ENCODE measurements at regions not wholly inside any gene's neighbourhood (a gene's known extent, or its start where the extent isn't known, plus 50 kb on each side); places are given as distances from the start of the nearest gene placed in this dataset.

GRCh38 chr2:220948579-220948978, 623.5 kb downstream of the EPHA4 start:
- no peaks in the 10 kb centered on the region for H3K4me1 Mint-ChIP-seq
- no peaks in the 10 kb centered on the region for H3K27me3 Mint-ChIP-seq
- H3K27ac Mint-ChIP-seq, result no peak overlapping the region
- no peaks in the 10 kb centered on the region for H3K36me3 Mint-ChIP-seq
- no peak for DNase-seq
- CTCF ChIA-PET, result no interaction called here
- peaks cover 2% of the 10 kb centered on the region for H3K9me3 Mint-ChIP-seq
- no peak overlapping the region for H3K4me3 Mint-ChIP-seq

- no peaks in the 10 kb centered on the region for H3K4me1 Mint-ChIP-seq
- H3K9me3 Mint-ChIP-seq, result peaks cover 2% of the 10 kb centered on the region
- H3K36me3 Mint-ChIP-seq, result no peaks in the 10 kb centered on the region
- DNase-seq, result no peak
- no peaks in the 10 kb centered on the region for H3K27me3 Mint-ChIP-seq
- CTCF ChIA-PET, result no interaction called here
- no peak overlapping the region for H3K4me3 Mint-ChIP-seq
- H3K27ac Mint-ChIP-seq, result no peak overlapping the region
Observed at GRCh38 chr2:220949466-220949865, 622.6 kb downstream of the EPHA4 start.

- Mint-ChIP-seq H3K27me3 (no peaks in the 10 kb centered on the region), H3K36me3 (no peaks in the 10 kb centered on the region), H3K4me3 (no peak overlapping the region), H3K9me3 (peaks cover 2% of the 10 kb centered on the region), H3K4me1 (no peaks in the 10 kb centered on the region), H3K27ac (no peak overlapping the region)
- CTCF ChIA-PET, result no interaction called here
- no peak for DNase-seq
Observed at GRCh38 chr2:220955776-220956175, 616.3 kb downstream of the EPHA4 start.

- DNase-seq, result no peak
- Mint-ChIP-seq H3K4me1 (no peaks in the 10 kb centered on the region), H3K9me3 (peaks cover 2% of the 10 kb centered on the region), H3K36me3 (no peaks in the 10 kb centered on the region), H3K27ac (no peak overlapping the region), H3K4me3 (no peak overlapping the region), H3K27me3 (no peaks in the 10 kb centered on the region)
- CTCF ChIA-PET, result no interaction called here
Observed at GRCh38 chr2:220956429-220956828, 615.7 kb downstream of the EPHA4 start.

GRCh38 chr2:220959391-220959802, 612.7 kb downstream of the EPHA4 start:
- H3K27ac Mint-ChIP-seq, result no peak overlapping the region
- no peak for DNase-seq
- CTCF ChIA-PET, result interaction anchor here (0.6 kb wide), 1 partner anchor 13 kb away, joined by 3 read pairs; no protein-coding TSS in a partner anchor
- no peaks in the 10 kb centered on the region for H3K36me3 Mint-ChIP-seq
- H3K4me3 Mint-ChIP-seq, result no peak overlapping the region
- no peaks in the 10 kb centered on the region for H3K27me3 Mint-ChIP-seq
- no peaks in the 10 kb centered on the region for H3K4me1 Mint-ChIP-seq
- H3K9me3 Mint-ChIP-seq, result no peaks in the 10 kb centered on the region

GRCh38 chr2:220961143-220961860, 610.8 kb downstream of the EPHA4 start:
- Mint-ChIP-seq H3K9me3 (no peaks in the 10 kb centered on the region), H3K4me1 (no peaks in the 10 kb centered on the region), H3K27me3 (no peaks in the 10 kb centered on the region), H3K36me3 (no peaks in the 10 kb centered on the region), H3K27ac (no peak overlapping the region), H3K4me3 (no peak overlapping the region)
- CTCF ChIA-PET, result no interaction called here
- DNase-seq, result no peak

GRCh38 chr2:220962556-220962955, 609.5 kb downstream of the EPHA4 start:
- no peaks in the 10 kb centered on the region for H3K9me3 Mint-ChIP-seq
- H3K27ac Mint-ChIP-seq, result no peak overlapping the region
- DNase-seq, result no peak
- no peak overlapping the region for H3K4me3 Mint-ChIP-seq
- H3K4me1 Mint-ChIP-seq, result no peaks in the 10 kb centered on the region
- H3K27me3 Mint-ChIP-seq, result no peaks in the 10 kb centered on the region
- CTCF ChIA-PET, result no interaction called here
- H3K36me3 Mint-ChIP-seq, result no peaks in the 10 kb centered on the region

- Mint-ChIP-seq H3K36me3 (no peaks in the 10 kb centered on the region), H3K27me3 (no peaks in the 10 kb centered on the region), H3K4me3 (no peak overlapping the region), H3K27ac (no peak overlapping the region), H3K9me3 (no peaks in the 10 kb centered on the region), H3K4me1 (no peaks in the 10 kb centered on the region)
- no peak for DNase-seq
- CTCF ChIA-PET, result no interaction called here
Observed at GRCh38 chr2:220963076-220963475, 609.0 kb downstream of the EPHA4 start.

- no peaks in the 10 kb centered on the region for H3K27me3 Mint-ChIP-seq
- H3K27ac Mint-ChIP-seq, result no peak overlapping the region
- no peak overlapping the region for H3K4me3 Mint-ChIP-seq
- H3K9me3 Mint-ChIP-seq, result no peaks in the 10 kb centered on the region
- CTCF ChIA-PET, result no interaction called here
- H3K36me3 Mint-ChIP-seq, result no peaks in the 10 kb centered on the region
- H3K4me1 Mint-ChIP-seq, result no peaks in the 10 kb centered on the region
- no peak for DNase-seq
Observed at GRCh38 chr2:220963930-220964329, 608.2 kb downstream of the EPHA4 start.

GRCh38 chr2:220966636-220967035, 605.5 kb downstream of the EPHA4 start:
- CTCF ChIA-PET, result no interaction called here
- no peak overlapping the region for H3K4me3 Mint-ChIP-seq
- H3K4me1 Mint-ChIP-seq, result no peaks in the 10 kb centered on the region
- no peaks in the 10 kb centered on the region for H3K9me3 Mint-ChIP-seq
- DNase-seq, result no peak
- no peak overlapping the region for H3K27ac Mint-ChIP-seq
- H3K36me3 Mint-ChIP-seq, result no peaks in the 10 kb centered on the region
- H3K27me3 Mint-ChIP-seq, result no peaks in the 10 kb centered on the region

GRCh38 chr2:220969348-220969747, 602.8 kb downstream of the EPHA4 start:
- Mint-ChIP-seq H3K4me3 (no peak overlapping the region), H3K27me3 (no peaks in the 10 kb centered on the region), H3K9me3 (no peaks in the 10 kb centered on the region), H3K36me3 (no peaks in the 10 kb centered on the region), H3K4me1 (no peaks in the 10 kb centered on the region), H3K27ac (no peak overlapping the region)
- CTCF ChIA-PET, result interaction anchor here (0.6 kb wide), 1 partner anchor 15 kb away, joined by 5 read pairs; no protein-coding TSS in a partner anchor
- DNase-seq, result no peak

GRCh38 chr2:220980966-220981675, 591.0 kb downstream of the EPHA4 start:
- no peaks in the 10 kb centered on the region for H3K36me3 Mint-ChIP-seq
- H3K4me3 Mint-ChIP-seq, result no peak overlapping the region
- no peaks in the 10 kb centered on the region for H3K4me1 Mint-ChIP-seq
- H3K9me3 Mint-ChIP-seq, result no peaks in the 10 kb centered on the region
- DNase-seq, result no peak
- H3K27me3 Mint-ChIP-seq, result no peaks in the 10 kb centered on the region
- no peak overlapping the region for H3K27ac Mint-ChIP-seq
- CTCF ChIA-PET, result no interaction called here

GRCh38 chr2:220981926-220982325, 590.2 kb downstream of the EPHA4 start:
- H3K27ac Mint-ChIP-seq, result no peak overlapping the region
- DNase-seq, result no peak
- H3K27me3 Mint-ChIP-seq, result no peaks in the 10 kb centered on the region
- CTCF ChIA-PET, result no interaction called here
- no peak overlapping the region for H3K4me3 Mint-ChIP-seq
- H3K9me3 Mint-ChIP-seq, result no peaks in the 10 kb centered on the region
- no peaks in the 10 kb centered on the region for H3K36me3 Mint-ChIP-seq
- H3K4me1 Mint-ChIP-seq, result no peaks in the 10 kb centered on the region

GRCh38 chr2:220985561-220985960, 586.5 kb downstream of the EPHA4 start:
- Mint-ChIP-seq H3K36me3 (no peaks in the 10 kb centered on the region), H3K4me1 (no peaks in the 10 kb centered on the region), H3K4me3 (no peak overlapping the region), H3K27ac (no peak overlapping the region), H3K27me3 (no peaks in the 10 kb centered on the region), H3K9me3 (no peaks in the 10 kb centered on the region)
- no peak for DNase-seq
- CTCF ChIA-PET, result no interaction called here

- H3K4me1 Mint-ChIP-seq, result no peaks in the 10 kb centered on the region
- H3K27me3 Mint-ChIP-seq, result no peaks in the 10 kb centered on the region
- no peaks in the 10 kb centered on the region for H3K36me3 Mint-ChIP-seq
Observed at GRCh38 chr2:220987839-220988238, 584.3 kb downstream of the EPHA4 start.

More at GRCh38 chr2:220987839-220988238, 584.3 kb downstream of the EPHA4 start:
- DNase-seq, result no peak
- no peak overlapping the region for H3K27ac Mint-ChIP-seq
- CTCF ChIA-PET, result no interaction called here
- no peak overlapping the region for H3K4me3 Mint-ChIP-seq
- no peaks in the 10 kb centered on the region for H3K9me3 Mint-ChIP-seq
